HCT116 (cell line): ENCODE measurements at regions not wholly inside any gene's neighbourhood (a gene's known extent, or its start where the extent isn't known, plus 50 kb on each side); places are given as distances from the start of the nearest gene placed in this dataset.

ENCODE experiments used
- CEBPB ChIP-seq: IDR thresholded peaks from 2 replicates; pipeline ENCODE4 v1.6.1; 2012; ENCODE audit warnings: low read depth
- CTCF ChIP-seq, 3 experiments: fragments of 200-600 bp in 1 of 3; sonication (generic) in 1 of 3; IDR thresholded peaks in 2 of 3; conservative IDR thresholded peaks in 1 of 3; 2 replicates each; pipeline ENCODE4 v1.5.1; 2012 to 2017; ENCODE audit warnings: low read depth in 2 of 3, low read length in 2 of 3, antibody characterized with exemption in 1 of 3, borderline replicate concordance in 1 of 3, control low read depth in 1 of 3, mild to moderate bottlenecking in 1 of 3, mixed read lengths in 1 of 3, mixed run types in 1 of 3, moderate library complexity in 1 of 3; ENCODE audit not compliant: insufficient read depth in 1 of 3
- EGR1 ChIP-seq: IDR thresholded peaks from 2 replicates; pipeline ENCODE4 v1.6.1; 2012; ENCODE audit warnings: low read depth
- MAX ChIP-seq: IDR thresholded peaks from 2 replicates; pipeline ENCODE4 v1.6.1; 2012
- POLR2A ChIP-seq: IDR thresholded peaks from 2 replicates; pipeline ENCODE4 v1.7.0; 2011; ENCODE audit warnings: borderline replicate concordance; ENCODE audit not compliant: insufficient read depth, insufficient read length; ENCODE audit errors: extremely low read depth
- POLR2AphosphoS5 ChIP-seq: IDR thresholded peaks from 2 replicates; pipeline ENCODE4 v1.6.1; 2011; ENCODE audit warnings: mild to moderate bottlenecking, low read depth, low read length, moderate library complexity
- REST ChIP-seq: IDR thresholded peaks from 2 replicates; pipeline ENCODE4 v1.6.1; 2012; ENCODE audit warnings: low read depth
- SP1 ChIP-seq: IDR thresholded peaks from 2 replicates; pipeline ENCODE4 v1.6.1; 2012; ENCODE audit warnings: low read depth
- ZFX ChIP-seq: fragments of 450-650 bp; IDR thresholded peaks from 2 replicates; pipeline ENCODE4 v1.6.1; 2017

GRCh38 chr3:87719060-87719459 is 339.7 kb downstream of the CGGBP1 start:
- TF ChIP-seq CTCF (IDR thresholded peaks at IDR 0.05 in 2 of 3, conservative IDR thresholded peaks at IDR 0.05 in 1 of 3; ENCODE audit: borderline replicate concordance in 1 of 3, insufficient read depth in 1 of 3, low read depth in 2 of 3, low read length in 2 of 3) (no peak), POLR2AphosphoS5 (no peak), POLR2A (no peak), ZFX (no peak), REST (no peak), CEBPB (no peak), EGR1 (no peak), MAX (no peak), SP1 (no peak)
